GM12878 (cell line): ENCODE measurements at regions not wholly inside any gene's neighbourhood (a gene's known extent, or its start where the extent isn't known, plus 50 kb on each side); places are given as distances from the start of the nearest gene placed in this dataset.

Experiments
- ATAC-seq: fragments of 200-7000 bp; cut with Tn5 transposase; 3 replicates; pipeline ENCODE4 v1.9.1; 2020; ENCODE audit warnings: mild to moderate bottlenecking, moderate library complexity
- BruUV-seq: library from RNA; stranded (reverse); fragments of 400-500 nt; replicated peaks from 2 replicates; lab custom pipeline; 2021; lab: Mats Ljungman, UMichigan
- CTCF ChIA-PET: fragments of 300-600 bp; sonication (Branson Sonifier 250); formaldehyde crosslinking; extraction: SDS; loops from one replicate; lab custom pipeline; 2021; ENCODE audit warnings: inconsistent platforms; lab: Yijun Ruan, JAX
- POLR2A ChIA-PET: fragments of 350-600 bp; formaldehyde crosslinking; extraction: SDS; loops from one replicate; lab custom pipeline; 2021; ENCODE audit warnings: inconsistent platforms; lab: Charles Lee
- RAD21 ChIA-PET: fragments of 300-600 bp; sonication (Branson Sonifier 250); formaldehyde crosslinking; loops from one replicate; lab custom pipeline; 2023; ENCODE audit warnings: antibody characterized with exemption; ENCODE audit not compliant: unreplicated experiment; lab: Charles Lee
- SMC1A ChIA-PET: fragments of 300-600 bp; sonication (Branson Sonifier 250); formaldehyde crosslinking; loops from one replicate; lab custom pipeline; 2023; ENCODE audit not compliant: unreplicated experiment, uncharacterized antibody; lab: Charles Lee
- DNase-seq: peaks from one replicate; pipeline ENCODE4 v3.0.0-alpha.2; 2011; ENCODE audit warnings: low read depth, low spot score
- FAIRE-seq: peaks from 3 replicates; lab custom pipeline; 2011; peaks lifted over from hg19 to GRCh38; lab: Jason Lieb, UNC
- H2AFZ ChIP-seq: 2 replicates; pipeline ENCODE4 v1.6.0; 2011; ENCODE audit warnings: low read depth, low read length, control low read depth; ENCODE audit not compliant: control insufficient read depth
- H3K27ac ChIP-seq: 2 replicates; pipeline ENCODE4 v1.5.1; 2011; ENCODE audit warnings: control low read depth; ENCODE audit not compliant: control insufficient read depth, insufficient read depth
- H3K27me3 ChIP-seq, 2 experiments: replicated peaks in 1 of 2; 2 replicates each; pipeline versions ENCODE4 v1.6.0 to v1.6.1; 2011; ENCODE audit warnings: low read length in 1 of 2; ENCODE audit not compliant: control insufficient read depth in 2 of 2, insufficient read depth in 2 of 2
- H3K36me3 ChIP-seq, 2 experiments: 2 replicates each; pipeline ENCODE4 v1.5.1; 2011; ENCODE audit warnings: low read length in 1 of 2; ENCODE audit not compliant: control insufficient read depth in 2 of 2, insufficient read depth in 2 of 2
- H3K4me1 ChIP-seq: 2 replicates; pipeline ENCODE4 v1.6.1; 2011; ENCODE audit warnings: mild to moderate bottlenecking, low read length, moderate library complexity, mixed read lengths; ENCODE audit not compliant: control insufficient read depth, insufficient read depth
- H3K4me2 ChIP-seq: 2 replicates; pipeline ENCODE4 v1.6.0; 2011; ENCODE audit warnings: control low read depth; ENCODE audit not compliant: control insufficient read depth, insufficient read depth
- H3K4me3 ChIP-seq: fragments of 200-600 bp; sonication (generic); 2 replicates; pipeline ENCODE4 v1.5.1; 2016
- H3K79me2 ChIP-seq: 2 replicates; pipeline ENCODE4 v1.6.0; 2011; ENCODE audit warnings: low read length; ENCODE audit not compliant: control insufficient read depth, insufficient read depth
- H3K9ac ChIP-seq: 2 replicates; pipeline ENCODE4 v1.8.0; 2011; ENCODE audit warnings: low read length, control low read depth, mixed read lengths; ENCODE audit not compliant: control insufficient read depth, insufficient read depth
- H3K9me3 ChIP-seq: replicated peaks from 3 replicates; pipeline ENCODE4 v1.5.1; 2011; ENCODE audit warnings: mild to moderate bottlenecking, low read length; ENCODE audit not compliant: control insufficient read depth, insufficient read depth
- H4K20me1 ChIP-seq: 2 replicates; pipeline ENCODE4 v1.6.0; 2011; ENCODE audit not compliant: control insufficient read depth, insufficient read depth
- ATF7 ChIP-seq: fragments of 450-650 bp; IDR thresholded peaks from 2 replicates; pipeline ENCODE4 v1.6.1; 2016; ENCODE audit warnings: low read depth, mild to moderate bottlenecking
- BRCA1 ChIP-seq: IDR thresholded peaks from 2 replicates; pipeline ENCODE4 v1.6.1; 2011; ENCODE audit warnings: low read depth, low read length, improper control_type of control experiment
- CHD1 ChIP-seq: IDR thresholded peaks from 2 replicates; pipeline ENCODE4 v1.6.1; 2012; ENCODE audit warnings: low read depth, low read length, improper control_type of control experiment
- CREB1 ChIP-seq: IDR thresholded peaks from 2 replicates; pipeline ENCODE4 v1.6.1; 2012; ENCODE audit warnings: low read depth, mild to moderate bottlenecking, inconsistent platforms
- HDGF ChIP-seq: fragments of 450-650 bp; IDR thresholded peaks from 2 replicates; pipeline ENCODE4 v1.6.1; 2016; ENCODE audit warnings: antibody characterized with exemption
- LARP7 ChIP-seq: fragments of 450-650 bp; IDR thresholded peaks from 2 replicates; pipeline ENCODE4 v1.6.1; 2017; ENCODE audit warnings: mild to moderate bottlenecking
- MTA2 ChIP-seq: fragments of 450-650 bp; IDR thresholded peaks from 2 replicates; pipeline ENCODE4 v1.6.1; 2016; ENCODE audit warnings: low read depth, mild to moderate bottlenecking, moderate library complexity
- NFIC ChIP-seq: IDR thresholded peaks from 2 replicates; pipeline ENCODE4 v1.6.1; 2012; ENCODE audit warnings: low read depth, mild to moderate bottlenecking, inconsistent platforms, low read length, moderate library complexity
- PML ChIP-seq: IDR thresholded peaks from 2 replicates; pipeline ENCODE4 v1.6.1; 2012; ENCODE audit warnings: low read length, inconsistent platforms
- PRDM15 ChIP-seq: fragments of 450-650 bp; formaldehyde crosslinking; IDR thresholded peaks from 2 replicates; pipeline ENCODE4 v1.4.0; 2020; ENCODE audit warnings: mild to moderate bottlenecking, moderate library complexity
- RB1 ChIP-seq: fragments of 450-650 bp; formaldehyde crosslinking; IDR thresholded peaks from 2 replicates; pipeline ENCODE4 v1.6.1; 2017; ENCODE audit warnings: mild to moderate bottlenecking, borderline replicate concordance
- SIX5 ChIP-seq: IDR thresholded peaks from 2 replicates; pipeline ENCODE4 v1.6.1; 2011; ENCODE audit warnings: mild to moderate bottlenecking, low read depth, low read length, moderate library complexity; ENCODE audit not compliant: severe bottlenecking
- SMARCA5 ChIP-seq: fragments of 450-650 bp; IDR thresholded peaks from 2 replicates; pipeline ENCODE4 v1.6.1; 2017; ENCODE audit warnings: mild to moderate bottlenecking
- SPI1 ChIP-seq: IDR thresholded peaks from 2 replicates; pipeline ENCODE4 v1.6.1; 2011; ENCODE audit warnings: low read depth, mild to moderate bottlenecking, low read length, moderate library complexity, borderline replicate concordance; ENCODE audit not compliant: insufficient read depth
- STAT1 ChIP-seq: fragments of 450-650 bp; conservative IDR thresholded peaks from 2 replicates; pipeline ENCODE4 v1.6.1; 2014; ENCODE audit warnings: antibody characterized with exemption, mild to moderate bottlenecking
- TAF1 ChIP-seq: IDR thresholded peaks from 2 replicates; pipeline ENCODE4 v1.6.1; 2011; ENCODE audit warnings: mild to moderate bottlenecking, low read depth, low read length, borderline replicate concordance
- ZNF274 ChIP-seq: IDR thresholded peaks from one replicate; pipeline ENCODE4 v1.8.0; 2011; ENCODE audit not compliant: insufficient read length, insufficient read depth
- WGBS: methylation state at CpG from one replicate; pipeline ENCODE4 v1.1.6; 2016; ENCODE audit warnings: low lambda C conversion rate; ENCODE audit not compliant: insufficient replicate concordance, insufficient coverage; ENCODE audit errors: missing lambda C conversion rate; 5-methylcytosine and 5-hydroxymethylcytosine counted together
- in situ Hi-C: fragments of 300-500 bp; cut with MboI; formaldehyde crosslinking; loops from 9 replicates; pipeline ENCODE4 v1.14.3; 2018; ENCODE audit warnings: mixed read lengths
- intact Hi-C: fragments of 100-400 bp; cut with micrococcal nuclease; formaldehyde crosslinking; loops from one replicate; pipeline ENCODE4 v1.14.2; 2022; ENCODE audit not compliant: unreplicated experiment
- TF ChIP-seq, protein P1 (sequence below): IDR thresholded peaks from 2 replicates; pipeline ENCODE4 v1.6.1; 2011; ENCODE audit warnings: borderline replicate concordance, low read depth, mild to moderate bottlenecking, moderate library complexity, mixed read lengths, low read length; ENCODE audit not compliant: insufficient read depth; ENCODE audit errors: extremely low read length
- TF ChIP-seq, protein P2 (sequence below): IDR thresholded peaks from 2 replicates; pipeline ENCODE4 v1.6.1; 2012; ENCODE audit warnings: low read depth, low read length, improper control_type of control experiment

DNA sequence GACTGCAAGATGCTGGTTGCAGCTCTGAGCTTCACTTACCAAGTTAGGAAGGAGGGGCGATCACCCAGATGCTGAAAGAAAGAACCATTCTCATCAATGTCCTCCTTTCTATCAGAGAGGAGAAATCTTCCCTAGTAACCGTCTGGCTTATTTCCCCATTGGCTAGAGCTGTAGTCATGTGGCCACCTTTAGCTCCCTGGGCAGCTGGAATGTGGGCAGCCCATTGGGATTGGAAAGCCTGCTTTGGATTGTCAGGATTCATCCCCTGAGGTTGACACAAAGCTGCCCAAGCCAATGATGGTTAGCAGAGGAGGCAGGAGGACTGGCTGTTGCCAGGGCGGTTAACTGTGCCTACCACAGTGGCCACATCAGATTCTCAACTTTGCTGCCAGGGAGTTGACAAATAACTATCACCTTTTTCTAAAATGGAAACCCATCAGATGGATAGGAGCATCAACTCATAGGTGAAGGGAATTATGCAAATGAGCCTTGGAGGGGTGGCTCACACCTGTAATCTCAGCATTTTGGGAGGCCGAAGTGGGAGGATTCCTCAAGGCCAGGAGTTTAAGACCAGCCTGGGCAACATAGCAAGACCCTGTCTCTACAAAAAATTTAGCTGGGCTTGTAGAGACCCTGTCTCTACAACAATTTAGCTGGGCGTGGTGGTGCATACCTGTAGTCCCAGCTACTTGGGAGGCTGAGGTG is 206.4 kb upstream of the GALNT17 start:
- in situ Hi-C loops (no loop called here), intact Hi-C loops (no loop called here)
- Histone ChIP-seq H3K27me3 (no peaks in the 10 kb centered on the region), H3K4me1 (no peaks in the 10 kb centered on the region), H2AFZ (no peak overlapping the region), H3K4me2 (no peak overlapping the region), H3K36me3 (no peaks in the 10 kb centered on the region), H3K79me2 (no peaks in the 10 kb centered on the region), H3K27ac (no peak overlapping the region), H3K4me3 (no peak overlapping the region), H3K9ac (no peak overlapping the region), H4K20me1 (no peaks in the 10 kb centered on the region), H3K9me3 (no peaks in the 10 kb centered on the region)
- TF ChIP-seq ZNF274 = no peak
- no peak for TF ChIP-seq HDGF
- no peak for TF ChIP-seq CREB1
- no peak for TF ChIP-seq SIX5
- TF ChIP-seq RB1 = no peak
- TF ChIP-seq, protein P1, sequence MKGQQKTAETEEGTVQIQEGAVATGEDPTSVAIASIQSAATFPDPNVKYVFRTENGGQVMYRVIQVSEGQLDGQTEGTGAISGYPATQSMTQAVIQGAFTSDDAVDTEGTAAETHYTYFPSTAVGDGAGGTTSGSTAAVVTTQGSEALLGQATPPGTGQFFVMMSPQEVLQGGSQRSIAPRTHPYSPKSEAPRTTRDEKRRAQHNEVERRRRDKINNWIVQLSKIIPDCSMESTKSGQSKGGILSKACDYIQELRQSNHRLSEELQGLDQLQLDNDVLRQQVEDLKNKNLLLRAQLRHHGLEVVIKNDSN = no peak
- no peak for TF ChIP-seq BRCA1
- TF ChIP-seq, protein P2, sequence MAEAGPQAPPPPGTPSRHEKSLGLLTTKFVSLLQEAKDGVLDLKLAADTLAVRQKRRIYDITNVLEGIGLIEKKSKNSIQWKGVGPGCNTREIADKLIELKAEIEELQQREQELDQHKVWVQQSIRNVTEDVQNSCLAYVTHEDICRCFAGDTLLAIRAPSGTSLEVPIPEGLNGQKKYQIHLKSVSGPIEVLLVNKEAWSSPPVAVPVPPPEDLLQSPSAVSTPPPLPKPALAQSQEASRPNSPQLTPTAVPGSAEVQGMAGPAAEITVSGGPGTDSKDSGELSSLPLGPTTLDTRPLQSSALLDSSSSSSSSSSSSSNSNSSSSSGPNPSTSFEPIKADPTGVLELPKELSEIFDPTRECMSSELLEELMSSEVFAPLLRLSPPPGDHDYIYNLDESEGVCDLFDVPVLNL = no peak
- TF ChIP-seq PML = no peak
- no peak for TF ChIP-seq NFIC
- no peak for TF ChIP-seq MTA2
- no peak for TF ChIP-seq PRDM15 (CRISPR knock-in tag)
- no peak for TF ChIP-seq LARP7
- TF ChIP-seq ATF7 = no peak
- TF ChIP-seq SPI1 = no peak
- no peak for TF ChIP-seq STAT1
- no peak for TF ChIP-seq CHD1
- TF ChIP-seq TAF1 = no peak
- TF ChIP-seq SMARCA5 = no peak
- ChIA-PET RAD21 (interaction anchor here (0.6 kb wide), 1 partner anchor 1029 kb away, joined by 3 read pairs; no protein-coding TSS in a partner anchor), POLR2A (no interaction called here), CTCF (no interaction called here), SMC1A (no interaction called here)
- WGBS = 15% methylated on average over 5 of the region's 5 CpGs
- no peak for ATAC-seq
- DNase-seq = no peak
- no peak for FAIRE-seq
- BruUV-seq = no TSS peak
